Activated CD4-positive, alpha-beta T cell treated with anti-CD3 and anti-CD28 coated beads, Interleukin-2, amount 10 ng/mL, durations not matched to agents 7 days and 5 days (primary cell): ENCODE measurements at regions not wholly inside any gene's neighbourhood (a gene's known extent, or its start where the extent isn't known, plus 50 kb on each side); places are given as distances from the start of the nearest gene placed in this dataset.
"Not testable (repeated sequence)": the region's sequence is repeated elsewhere in the genome, so short reads cannot be mapped to it uniquely, and the experiment has no call there.

ENCODE experiments used
- CTCF ChIA-PET: fragments of 350-600 bp; sonication (Branson Sonifier 250); formaldehyde crosslinking; loops from one replicate; lab custom pipeline; 2021; ENCODE audit warnings: antibody characterized with exemption; lab: Charles Lee
- POLR2A ChIA-PET: fragments of 350-600 bp; sonication (Branson Sonifier 250); formaldehyde crosslinking; loops from one replicate; lab custom pipeline; 2021; ENCODE audit warnings: antibody characterized with exemption; lab: Charles Lee
- DNase-seq: peaks from one replicate; pipeline ENCODE4 v3.0.0-alpha.2; 2020
- H3K27ac Mint-ChIP-seq: one replicate; pipeline ENCODE4 v1.8.0; 2021; ENCODE audit warnings: mild to moderate bottlenecking, moderate library complexity, mixed read lengths
- H3K27me3 Mint-ChIP-seq: one replicate; pipeline ENCODE4 v1.8.0; 2021; ENCODE audit warnings: mixed read lengths
- H3K36me3 Mint-ChIP-seq: one replicate; pipeline ENCODE4 v1.8.0; 2021; ENCODE audit warnings: low read depth, mixed read lengths
- H3K4me1 Mint-ChIP-seq: one replicate; pipeline ENCODE4 v1.8.0; 2021; ENCODE audit warnings: mixed read lengths
- H3K4me3 Mint-ChIP-seq: one replicate; pipeline ENCODE4 v1.8.0; 2021; ENCODE audit warnings: mild to moderate bottlenecking, moderate library complexity, mixed read lengths
- H3K9me3 Mint-ChIP-seq: one replicate; pipeline ENCODE4 v1.8.0; 2021; ENCODE audit warnings: mixed read lengths

- no peaks in the 10 kb centered on the region for H3K36me3 Mint-ChIP-seq
- H3K27ac Mint-ChIP-seq = no peak overlapping the region
- no peak overlapping the region for H3K4me3 Mint-ChIP-seq
- POLR2A ChIA-PET = no interaction called here
- no peaks in the 10 kb centered on the region for H3K4me1 Mint-ChIP-seq
- no peaks in the 10 kb centered on the region for H3K27me3 Mint-ChIP-seq
- H3K9me3 Mint-ChIP-seq = no peaks in the 10 kb centered on the region
- no peak for DNase-seq
- CTCF ChIA-PET = no interaction called here
Observed at GRCh38 chr5:58314356-58315210, 145.3 kb downstream of the PLK2 start.

- POLR2A ChIA-PET = no interaction called here
- Mint-ChIP-seq H3K36me3 (no peaks in the 10 kb centered on the region), H3K27me3 (no peaks in the 10 kb centered on the region), H3K4me1 (no peaks in the 10 kb centered on the region), H3K4me3 (no peak overlapping the region), H3K27ac (no peak overlapping the region), H3K9me3 (no peaks in the 10 kb centered on the region)
- DNase-seq = no peak
- CTCF ChIA-PET = interaction anchor here (0.5 kb wide), 1 partner anchor 771 kb away, joined by 3 read pairs; no protein-coding TSS in a partner anchor
Observed at GRCh38 chr5:58312299-58312698, 147.6 kb downstream of the PLK2 start.

- no peaks in the 10 kb centered on the region for H3K27me3 Mint-ChIP-seq
- CTCF ChIA-PET = no interaction called here
- no peaks in the 10 kb centered on the region for H3K36me3 Mint-ChIP-seq
- DNase-seq = no peak
- no peaks in the 10 kb centered on the region for H3K4me1 Mint-ChIP-seq
- no peaks in the 10 kb centered on the region for H3K9me3 Mint-ChIP-seq
- POLR2A ChIA-PET = no interaction called here
- H3K4me3 Mint-ChIP-seq = no peak overlapping the region
- no peak overlapping the region for H3K27ac Mint-ChIP-seq
Observed at GRCh38 chr5:58311526-58311925, 148.4 kb downstream of the PLK2 start.

- H3K27ac Mint-ChIP-seq, H3K36me3 Mint-ChIP-seq, H3K9me3 Mint-ChIP-seq, CTCF ChIA-PET, POLR2A ChIA-PET, DNase-seq, H3K4me1 Mint-ChIP-seq, H3K27me3 Mint-ChIP-seq, H3K4me3 Mint-ChIP-seq: not testable (repeated sequence)
Observed at GRCh38 chr5:58308384-58308783, 151.5 kb downstream of the PLK2 start.

- CTCF ChIA-PET = interaction anchor here (0.6 kb wide), 1 partner anchor 16 kb away, joined by 3 read pairs; no protein-coding TSS in a partner anchor
- no peaks in the 10 kb centered on the region for H3K4me1 Mint-ChIP-seq
- H3K9me3 Mint-ChIP-seq = no peaks in the 10 kb centered on the region
Observed at GRCh38 chr5:58300346-58300895, 159.5 kb downstream of the PLK2 start.

GRCh38 chr5:58299256-58299655, 160.6 kb downstream of the PLK2 start:
- CTCF ChIA-PET = no interaction called here
- no peak for DNase-seq
- H3K27ac Mint-ChIP-seq = no peak overlapping the region
- H3K9me3 Mint-ChIP-seq = no peaks in the 10 kb centered on the region
- no peaks in the 10 kb centered on the region for H3K4me1 Mint-ChIP-seq
- POLR2A ChIA-PET = no interaction called here
- H3K4me3 Mint-ChIP-seq = no peak overlapping the region
- no peaks in the 10 kb centered on the region for H3K36me3 Mint-ChIP-seq
- no peaks in the 10 kb centered on the region for H3K27me3 Mint-ChIP-seq

More at GRCh38 chr5:58300346-58300895, 159.5 kb downstream of the PLK2 start:
- Mint-ChIP-seq H3K27me3 (no peaks in the 10 kb centered on the region), H3K36me3 (no peaks in the 10 kb centered on the region), H3K4me3 (no peak overlapping the region), H3K27ac (no peak overlapping the region)
- POLR2A ChIA-PET = no interaction called here
- DNase-seq = no peak

- no peaks in the 10 kb centered on the region for H3K27me3 Mint-ChIP-seq
- CTCF ChIA-PET = no interaction called here
- DNase-seq = no peak
- H3K4me1 Mint-ChIP-seq = no peaks in the 10 kb centered on the region
- no peak overlapping the region for H3K4me3 Mint-ChIP-seq
- no peak overlapping the region for H3K27ac Mint-ChIP-seq
- no peaks in the 10 kb centered on the region for H3K36me3 Mint-ChIP-seq
- no peaks in the 10 kb centered on the region for H3K9me3 Mint-ChIP-seq
- POLR2A ChIA-PET = no interaction called here
Observed at GRCh38 chr5:58294598-58295305, 165.1 kb downstream of the PLK2 start.

- not testable (repeated sequence) for H3K27me3 Mint-ChIP-seq
Observed at GRCh38 chr5:58288275-58288674, 171.6 kb downstream of the PLK2 start.

GRCh38 chr5:58286741-58287140, 173.1 kb downstream of the PLK2 start:
- H3K36me3 Mint-ChIP-seq = no peaks in the 10 kb centered on the region
- ChIA-PET CTCF (no interaction called here), POLR2A (no interaction called here)
- no peak overlapping the region for H3K4me3 Mint-ChIP-seq
- no peaks in the 10 kb centered on the region for H3K4me1 Mint-ChIP-seq
- DNase-seq = no peak
- peaks cover under 1% of the 10 kb centered on the region for H3K27me3 Mint-ChIP-seq
- H3K9me3 Mint-ChIP-seq = no peaks in the 10 kb centered on the region
- H3K27ac Mint-ChIP-seq = no peak overlapping the region

More at GRCh38 chr5:58288275-58288674, 171.6 kb downstream of the PLK2 start:
- H3K36me3 Mint-ChIP-seq, DNase-seq, POLR2A ChIA-PET, CTCF ChIA-PET, H3K27ac Mint-ChIP-seq, H3K4me1 Mint-ChIP-seq, H3K9me3 Mint-ChIP-seq, H3K4me3 Mint-ChIP-seq: not testable (repeated sequence)

GRCh38 chr5:58285900-58286299, 174.0 kb downstream of the PLK2 start:
- Mint-ChIP-seq H3K4me3 (no peak overlapping the region), H3K36me3 (no peaks in the 10 kb centered on the region), H3K9me3 (no peaks in the 10 kb centered on the region), H3K27me3 (peaks cover 2% of the 10 kb centered on the region), H3K27ac (no peak overlapping the region), H3K4me1 (no peaks in the 10 kb centered on the region)
- DNase-seq = no peak
- CTCF ChIA-PET = no interaction called here
- POLR2A ChIA-PET = no interaction called here

- no peaks in the 10 kb centered on the region for H3K4me1 Mint-ChIP-seq
- ChIA-PET POLR2A (no interaction called here), CTCF (interaction anchor here (0.6 kb wide), 1 partner anchor 15 kb away, joined by 3 read pairs; no protein-coding TSS in a partner anchor)
- no peak overlapping the region for H3K27ac Mint-ChIP-seq
- no peak for DNase-seq
- peaks cover 5% of the 10 kb centered on the region for H3K27me3 Mint-ChIP-seq
- H3K36me3 Mint-ChIP-seq = no peaks in the 10 kb centered on the region
- H3K9me3 Mint-ChIP-seq = no peaks in the 10 kb centered on the region
- H3K4me3 Mint-ChIP-seq = no peak overlapping the region
Observed at GRCh38 chr5:58284886-58285285, 175.0 kb downstream of the PLK2 start.

GRCh38 chr5:58281189-58281588, 178.7 kb downstream of the PLK2 start:
- POLR2A ChIA-PET = no interaction called here
- Mint-ChIP-seq H3K4me1 (no peaks in the 10 kb centered on the region), H3K27me3 (peaks cover 7% of the 10 kb centered on the region), H3K27ac (no peak overlapping the region), H3K9me3 (no peaks in the 10 kb centered on the region), H3K4me3 (no peak overlapping the region), H3K36me3 (no peaks in the 10 kb centered on the region)
- no peak for DNase-seq
- CTCF ChIA-PET = no interaction called here

- CTCF ChIA-PET = no interaction called here
Observed at GRCh38 chr5:58279259-58279658, 180.6 kb downstream of the PLK2 start.

More at GRCh38 chr5:58279259-58279658, 180.6 kb downstream of the PLK2 start:
- no peak overlapping the region for H3K4me3 Mint-ChIP-seq
- H3K4me1 Mint-ChIP-seq = no peaks in the 10 kb centered on the region
- H3K9me3 Mint-ChIP-seq = no peaks in the 10 kb centered on the region
- no peak for DNase-seq
- H3K27ac Mint-ChIP-seq = no peak overlapping the region
- peaks cover 7% of the 10 kb centered on the region for H3K27me3 Mint-ChIP-seq
- POLR2A ChIA-PET = no interaction called here
- H3K36me3 Mint-ChIP-seq = no peaks in the 10 kb centered on the region
